ENCODE measurements at regions not wholly inside any gene's neighbourhood (a gene's known extent, or its start where the extent isn't known, plus 50 kb on each side); places are given as distances from the start of the nearest gene placed in this dataset.

- TF ChIP-seq POLR2A (IDR thresholded peaks at IDR 0.05) (no peak), CTCF (IDR thresholded peaks at IDR 0.05 in 4 of 5, conservative IDR thresholded peaks at IDR 0.05 in 1 of 5) (peak; percentile 23 to 72 (median 52))
Measured at GRCh38 chr16:82456683-82457082, 170.1 kb upstream of the CDH13 start.
